AG08396 (cell line): ENCODE measurements at regions not wholly inside any gene's neighbourhood (a gene's known extent, or its start where the extent isn't known, plus 50 kb on each side); places are given as distances from the start of the nearest gene placed in this dataset.
"Not testable (repeated sequence)": the region's sequence is repeated elsewhere in the genome, so short reads cannot be mapped to it uniquely, and the experiment has no call there.

ENCODE experiments used
- DNase-seq: peaks from one replicate; pipeline ENCODE4 v3.0.0; 2012; ENCODE audit warnings: low spot score, mixed read lengths

DNA sequence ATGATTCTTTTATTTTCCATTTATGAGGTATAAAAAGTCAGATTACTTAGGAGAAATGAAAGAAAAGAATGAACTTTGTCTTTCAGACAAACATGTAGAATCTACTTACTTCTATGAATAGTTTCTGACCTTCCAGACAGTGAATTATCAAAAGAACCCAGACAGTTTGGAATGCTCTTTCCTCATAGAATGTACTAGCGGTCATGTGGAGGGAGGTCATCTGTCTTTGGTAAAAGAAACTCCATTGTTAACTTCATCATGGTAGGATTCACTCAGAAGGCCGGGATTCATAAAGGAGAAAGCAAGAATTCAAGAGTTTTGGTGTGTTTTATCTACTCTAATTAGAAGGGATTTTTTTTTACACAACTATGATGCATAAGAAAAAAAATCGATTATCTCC lies 144.8 kb upstream of the ZNF804B start:
- no peak for DNase-seq

DNA sequence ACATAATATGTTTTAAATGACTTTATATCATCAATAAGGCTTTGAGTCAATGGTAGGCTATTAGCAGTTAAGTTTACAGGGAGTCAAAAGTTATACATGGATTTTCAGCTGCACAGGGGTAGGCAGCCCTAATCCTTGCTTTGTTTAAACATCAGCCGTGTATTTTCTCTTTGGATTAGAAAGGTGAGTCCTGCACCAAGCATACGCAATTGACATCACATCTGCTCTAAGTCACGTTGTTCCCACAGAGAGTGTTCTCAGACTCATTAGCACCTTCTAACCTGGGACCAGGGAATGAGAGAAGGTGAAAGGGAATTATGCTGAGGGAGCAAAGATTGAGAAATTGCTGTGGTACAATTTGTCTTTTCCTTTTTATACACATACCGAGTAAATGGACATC lies 148.6 kb upstream of the ZNF804B start:
- no peak for DNase-seq

DNA sequence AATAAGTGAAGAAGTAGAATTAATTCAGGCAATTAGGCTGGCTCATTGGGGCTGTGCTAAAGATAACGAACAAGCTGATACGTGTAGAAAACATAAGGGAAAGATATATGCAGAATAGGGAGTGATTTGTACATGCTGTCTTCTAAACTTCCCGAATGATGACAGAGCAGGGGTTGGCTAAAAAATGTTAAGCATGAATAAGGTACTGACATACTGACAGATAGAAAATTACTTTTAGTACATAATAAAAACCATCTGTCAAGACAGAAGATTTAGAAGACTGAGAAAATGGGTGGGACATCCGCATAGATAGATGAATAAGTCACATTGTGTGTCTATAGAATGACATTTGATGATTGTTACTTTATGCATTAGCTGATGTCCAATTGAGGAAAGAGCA lies 158.8 kb upstream of the ZNF804B start:
- DNase-seq, result no peak

DNA sequence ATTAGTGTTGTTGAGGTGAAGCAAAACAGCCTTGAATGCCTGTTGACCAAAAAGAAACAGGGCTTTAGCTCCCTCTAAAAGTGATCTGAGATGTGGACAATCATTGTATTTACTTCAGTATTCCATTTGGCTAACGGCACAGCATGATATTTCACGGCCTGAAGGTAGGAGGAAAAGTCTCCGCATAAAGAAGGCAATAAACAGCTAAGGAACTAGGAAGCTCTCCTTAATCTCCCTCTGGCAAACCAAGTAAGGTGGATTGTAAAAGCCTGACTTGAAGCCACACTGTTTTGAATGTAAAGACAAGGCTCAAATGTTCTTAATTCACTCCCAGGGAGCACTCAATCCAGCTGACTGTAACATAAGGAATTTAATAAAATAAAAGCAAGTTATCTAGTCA lies 160.0 kb upstream of the ZNF804B start:
- DNase-seq, result no peak

DNA sequence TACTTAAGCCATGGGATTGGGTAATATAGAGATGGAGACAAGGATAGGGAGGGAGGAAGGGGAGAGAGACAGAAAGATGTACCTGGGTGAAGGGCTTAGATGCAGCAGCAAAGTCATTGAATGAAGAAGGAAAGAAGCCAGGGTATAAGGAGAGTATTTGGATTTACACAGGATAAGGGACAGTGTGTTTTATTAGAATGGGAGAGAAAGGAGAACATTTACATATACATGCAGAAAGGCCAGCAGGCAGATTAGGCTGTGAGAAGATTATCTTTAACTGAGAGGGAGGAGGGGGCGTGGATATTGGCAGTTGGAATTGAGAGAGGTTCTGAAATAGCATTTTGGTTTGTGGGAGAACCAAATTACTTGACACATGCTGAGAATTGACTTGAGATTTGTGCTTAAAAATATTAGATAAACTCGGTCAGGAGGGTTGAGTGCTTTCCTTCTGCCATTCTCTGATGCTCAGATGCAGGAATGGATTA lies 161.5 kb upstream of the ZNF804B start:
- DNase-seq, result no peak

DNA sequence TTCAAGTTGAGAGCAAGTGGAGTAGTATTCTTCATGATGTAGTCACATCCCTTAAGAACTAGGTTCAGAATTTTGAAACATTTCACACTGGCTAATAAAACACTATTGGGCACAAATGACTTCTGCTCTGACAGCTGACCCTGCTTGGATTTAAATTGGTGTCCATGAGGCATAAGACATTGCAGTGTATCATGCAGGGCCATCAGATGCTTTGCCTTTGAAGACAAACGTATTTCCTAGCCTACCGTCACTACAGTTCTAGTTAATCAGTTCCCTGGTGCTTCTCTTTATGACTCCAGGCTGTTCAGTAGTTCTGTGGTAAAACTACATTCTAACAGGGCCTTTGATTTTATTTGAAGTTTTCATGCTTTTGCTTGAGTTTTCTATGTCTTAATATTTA lies 168.5 kb upstream of the ZNF804B start:
- no peak for DNase-seq

DNA sequence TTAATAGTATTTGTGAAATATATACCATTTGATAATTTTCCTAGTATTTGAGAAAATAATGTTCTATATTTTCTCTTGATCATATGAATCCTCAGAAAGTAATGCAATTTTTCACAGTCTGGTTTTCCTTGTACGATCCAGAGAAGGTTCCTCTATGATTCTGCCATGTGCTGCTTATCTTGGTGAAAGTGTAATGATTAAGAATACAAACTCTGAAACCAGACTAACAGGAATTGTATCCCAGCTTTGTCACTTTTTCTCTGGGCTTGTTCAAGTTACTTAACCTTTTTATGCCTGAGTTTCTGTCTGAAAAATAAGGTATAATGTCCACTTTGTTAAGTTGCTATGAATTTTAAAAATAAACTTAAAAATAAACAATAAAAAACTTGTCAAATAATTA lies 169.6 kb upstream of the ZNF804B start:
- no peak for DNase-seq

DNA sequence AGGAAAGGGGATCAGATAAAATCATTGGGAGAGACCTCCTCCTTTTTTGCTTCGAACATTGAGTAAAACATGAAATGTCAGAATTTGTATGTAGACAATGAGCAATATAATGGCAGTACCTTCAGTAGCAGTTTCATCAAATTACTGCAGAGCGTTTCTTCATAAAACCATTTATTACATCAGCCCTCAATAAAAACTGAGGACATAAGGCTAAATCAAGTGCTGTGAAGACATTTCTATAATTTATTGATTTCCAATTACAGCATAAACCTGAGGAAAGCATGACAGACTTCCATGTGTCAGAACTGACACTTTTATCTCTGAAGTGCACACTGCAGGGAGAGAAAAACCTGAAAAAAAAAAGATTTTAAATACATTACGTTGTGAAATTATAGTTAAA lies 172.6 kb upstream of the ZNF804B start:
- no peak for DNase-seq

DNA sequence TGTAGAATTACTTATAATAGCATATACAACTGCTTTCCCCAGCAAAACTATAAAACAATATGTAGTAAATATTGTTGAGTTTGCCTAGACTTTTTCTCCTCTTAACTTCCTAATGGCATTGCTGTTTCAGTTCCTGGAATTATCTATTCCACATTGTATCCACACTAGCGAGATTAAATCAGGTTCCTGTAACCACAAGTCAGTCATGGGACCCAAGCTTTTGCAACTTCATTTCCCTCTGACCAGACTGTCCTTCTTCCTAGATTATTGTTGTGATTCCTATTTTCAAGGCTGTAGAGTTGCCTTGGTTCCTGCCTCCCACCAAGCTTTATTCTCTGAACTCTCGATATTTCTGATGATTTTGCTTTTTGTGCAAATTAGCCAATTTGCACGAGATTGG lies 173.3 kb upstream of the ZNF804B start:
- DNase-seq, result no peak

DNA sequence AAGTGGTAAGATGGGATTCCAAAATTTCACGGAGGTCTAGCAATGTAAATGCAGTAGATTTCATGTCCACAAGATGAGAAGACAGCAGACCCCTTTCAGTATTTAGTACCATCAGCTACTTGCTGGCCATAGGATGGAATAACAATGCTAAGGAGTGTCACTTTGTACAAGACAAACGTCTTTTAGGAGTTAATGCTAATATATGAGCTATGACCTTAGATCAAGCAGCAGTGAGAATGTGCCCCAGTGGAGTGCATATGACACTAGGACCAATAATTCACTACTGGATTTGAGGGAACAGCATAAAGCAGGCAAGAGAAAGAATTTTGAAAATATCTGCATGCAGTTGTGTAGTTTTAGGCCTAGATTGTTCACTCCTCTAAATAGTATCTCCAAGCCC lies 182.8 kb upstream of the ZNF804B start:
- DNase-seq, result no peak

DNA sequence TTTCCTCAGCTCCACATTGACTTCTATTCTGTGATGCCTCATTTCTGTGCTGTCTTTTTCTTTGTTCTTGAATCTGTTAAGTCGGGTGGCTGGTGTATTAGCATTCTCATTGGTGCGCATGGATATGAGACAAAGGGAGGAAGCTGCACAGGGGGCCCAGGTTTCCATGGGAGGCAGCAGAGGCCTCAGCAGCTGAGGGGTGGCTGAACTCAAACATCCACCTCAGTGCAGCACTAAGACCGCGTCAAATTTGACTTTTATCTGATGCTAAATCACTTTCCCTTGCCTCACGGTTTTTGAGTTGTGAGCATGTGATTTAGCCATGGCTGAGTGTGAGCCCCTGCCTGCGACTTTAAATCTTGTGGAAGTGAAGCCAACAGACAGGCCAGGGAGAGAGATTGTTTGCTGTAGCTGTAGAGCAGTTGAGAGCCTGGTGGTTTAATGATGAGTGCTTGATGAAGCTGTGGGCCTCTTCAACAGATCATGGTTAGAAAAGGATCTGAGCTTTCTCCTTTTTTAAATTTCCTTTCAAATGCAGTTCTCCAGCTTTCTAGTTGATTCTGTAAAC lies 193.3 kb upstream of the ZNF804B start:
- DNase-seq, result no peak

DNA sequence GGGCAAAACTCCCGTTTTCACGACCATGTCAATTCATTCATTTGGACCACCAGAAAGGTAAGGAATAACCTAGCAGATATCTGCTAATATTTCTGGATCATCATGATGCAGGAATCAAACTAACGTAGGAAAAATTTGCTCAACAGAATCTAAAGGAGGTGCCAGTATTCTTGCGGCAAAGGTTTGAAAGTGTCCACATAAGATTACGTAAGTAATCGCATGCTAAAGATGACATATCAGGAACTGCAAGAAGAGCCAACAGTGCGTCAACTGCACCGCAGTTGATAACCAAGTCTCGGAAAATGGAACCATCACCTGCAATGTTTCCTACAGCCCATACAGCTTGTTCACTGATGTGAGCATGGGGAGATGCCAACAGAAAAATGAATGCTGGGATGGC lies 194.1 kb upstream of the ZNF804B start:
- no peak for DNase-seq

DNA sequence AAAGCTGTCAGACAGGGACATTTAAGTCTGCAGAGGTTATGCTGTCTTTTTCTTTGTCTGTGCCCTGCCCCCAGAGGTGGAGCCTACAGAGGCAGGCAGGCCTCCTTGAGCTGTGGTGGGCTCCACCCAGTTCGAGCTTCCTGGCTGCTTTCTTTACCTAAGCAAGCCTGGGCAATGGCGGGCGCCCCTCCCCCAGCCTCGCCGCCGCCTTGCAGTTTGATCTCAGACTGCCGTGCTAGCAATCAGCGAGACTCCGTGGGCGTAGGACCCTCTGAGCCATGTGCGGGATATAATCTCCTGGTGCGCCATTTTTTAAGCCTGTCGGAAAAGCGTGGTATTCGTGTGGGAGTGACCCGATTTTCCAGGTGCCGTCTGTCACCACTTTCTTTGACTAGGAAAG lies 203.1 kb upstream of the ZNF804B start:
- DNase-seq, result not testable (repeated sequence)

DNA sequence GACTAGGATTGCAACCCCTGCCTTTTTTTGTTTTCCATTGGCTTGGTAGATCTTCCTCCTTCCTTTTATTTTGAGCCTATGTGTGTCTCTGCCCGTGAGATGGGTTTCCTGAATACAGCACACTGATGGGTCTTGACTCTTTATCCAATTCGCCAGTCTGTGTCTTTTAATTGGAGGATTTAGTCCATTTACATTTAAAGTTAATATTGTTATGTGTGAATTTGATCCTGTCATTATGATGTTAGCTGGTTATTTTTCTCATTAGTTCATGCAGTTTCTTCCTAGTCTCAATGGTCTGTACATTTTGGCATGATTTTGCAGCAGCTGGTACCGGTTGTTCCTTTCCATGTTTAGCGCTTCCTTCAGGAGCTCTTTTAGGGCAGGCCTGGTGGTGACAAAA lies 204.7 kb upstream of the ZNF804B start:
- DNase-seq, result not testable (repeated sequence)

DNA sequence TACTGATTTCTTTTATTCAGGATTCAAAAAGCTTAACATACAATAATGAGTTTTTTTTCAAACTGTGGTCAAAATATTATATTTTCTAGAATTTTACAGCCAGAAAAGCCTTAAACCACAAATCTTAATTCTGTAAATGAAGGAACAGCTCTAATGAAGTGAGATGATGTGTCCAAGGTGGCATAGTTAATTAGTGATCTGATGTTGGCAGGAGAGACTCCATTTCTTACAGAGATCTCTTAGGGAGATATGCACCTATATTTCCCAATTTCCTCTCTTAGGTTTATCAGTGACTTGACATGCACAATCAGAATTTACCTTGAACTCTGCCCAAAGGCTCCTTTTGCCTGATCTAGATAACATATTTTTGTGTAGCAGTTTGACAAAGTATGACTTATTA lies 211.1 kb upstream of the ZNF804B start:
- DNase-seq, result no peak

DNA sequence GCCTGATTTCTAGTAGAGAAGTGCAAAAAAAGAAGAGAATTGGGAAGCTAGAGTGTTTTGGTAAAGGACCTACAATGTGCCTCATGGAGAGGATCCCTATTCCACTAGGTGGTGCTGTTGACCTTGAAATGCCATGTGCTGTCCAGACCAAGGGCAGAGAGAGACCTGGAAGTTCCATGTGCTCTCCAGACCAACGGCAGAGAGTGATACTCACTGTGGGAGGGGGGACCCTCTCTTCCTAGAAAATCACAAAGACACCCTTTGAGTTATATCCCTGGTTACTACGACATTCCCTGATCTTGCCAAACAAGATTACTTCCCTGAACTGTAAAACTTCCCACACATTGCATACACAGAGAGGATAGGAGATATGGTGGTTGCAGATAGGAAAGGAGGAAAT lies 212.7 kb upstream of the ZNF804B start:
- DNase-seq, result no peak

DNA sequence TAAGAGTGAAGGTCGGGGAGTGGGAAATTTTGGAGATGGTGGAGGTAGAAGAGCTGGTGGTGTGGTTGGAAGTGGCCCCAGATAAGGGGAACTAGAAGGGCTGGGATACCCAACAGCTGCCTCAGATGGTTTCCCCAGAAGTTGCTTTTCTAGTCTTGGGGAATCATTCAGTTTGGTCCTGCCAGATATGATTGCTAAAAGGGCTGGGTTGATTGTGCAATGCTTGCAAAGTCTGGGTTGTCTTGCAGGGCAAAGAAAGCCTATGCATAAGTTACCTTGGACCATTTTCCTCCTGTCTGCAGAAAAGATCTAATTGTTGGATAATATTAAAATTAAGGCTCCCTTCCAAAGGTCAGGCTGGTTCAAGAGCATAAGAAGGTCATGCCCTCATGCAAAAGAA lies 213.8 kb upstream of the ZNF804B start:
- no peak for DNase-seq

DNA sequence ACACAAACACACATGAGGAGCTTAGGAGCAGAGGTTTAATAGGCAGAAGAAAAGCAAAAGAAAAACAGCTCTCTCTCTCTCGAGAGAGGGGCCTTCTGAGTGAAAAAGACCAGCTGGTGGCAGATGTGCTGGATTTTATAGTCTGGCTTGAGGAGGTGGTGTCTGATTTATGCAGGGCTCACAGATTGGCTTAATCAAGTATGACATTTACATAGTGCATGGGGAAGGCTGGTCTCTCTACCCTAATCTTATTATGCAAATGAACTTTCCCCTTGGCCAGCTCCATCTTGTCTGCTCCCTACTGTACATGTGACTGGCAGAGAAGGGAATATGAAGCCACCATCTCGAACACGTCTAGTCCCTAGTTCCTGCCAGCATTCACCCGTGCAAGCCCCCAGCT lies 219.5 kb upstream of the ZNF804B start:
- DNase-seq, result no peak

DNA sequence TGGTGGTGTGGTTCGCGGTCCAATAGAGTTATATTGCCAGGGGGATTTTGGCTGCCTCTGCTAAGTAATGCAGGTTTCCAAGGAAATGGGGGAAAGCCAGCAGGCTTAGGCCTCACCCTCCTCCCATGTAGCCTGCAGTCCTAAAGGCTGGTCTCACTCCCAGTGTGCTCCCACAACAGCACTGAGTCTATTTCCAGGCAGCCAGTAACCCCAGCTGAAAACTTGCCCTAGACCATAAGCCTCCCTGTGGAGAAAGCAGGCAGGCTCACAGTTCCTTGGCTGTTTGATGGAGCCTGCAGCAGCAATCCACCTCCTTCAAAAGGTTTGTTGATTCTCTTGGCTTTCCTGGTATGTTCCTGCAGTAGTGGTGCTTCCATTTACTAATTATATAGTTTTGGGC lies 220.0 kb upstream of the ZNF804B start:
- no peak for DNase-seq

DNA sequence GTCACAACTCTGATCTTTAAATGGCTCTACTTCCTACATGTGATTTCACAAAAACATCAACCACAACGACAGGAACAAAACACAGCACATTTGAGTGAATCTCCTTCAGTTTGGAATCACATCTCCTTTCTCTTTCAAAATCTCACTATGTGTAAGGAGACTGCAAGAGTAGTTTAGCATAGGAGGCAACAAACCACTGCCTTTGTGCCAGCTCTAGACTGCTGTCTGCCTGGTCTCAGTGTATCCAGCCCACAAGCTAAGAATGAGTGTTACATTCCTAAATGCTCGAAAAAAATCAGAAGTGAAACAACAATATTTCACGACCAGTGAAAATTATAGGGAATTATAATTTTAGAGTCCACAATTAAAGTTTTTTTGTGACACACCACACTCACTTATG lies 217.0 kb upstream of the STEAP4 start:
- DNase-seq, result no peak

DNA sequence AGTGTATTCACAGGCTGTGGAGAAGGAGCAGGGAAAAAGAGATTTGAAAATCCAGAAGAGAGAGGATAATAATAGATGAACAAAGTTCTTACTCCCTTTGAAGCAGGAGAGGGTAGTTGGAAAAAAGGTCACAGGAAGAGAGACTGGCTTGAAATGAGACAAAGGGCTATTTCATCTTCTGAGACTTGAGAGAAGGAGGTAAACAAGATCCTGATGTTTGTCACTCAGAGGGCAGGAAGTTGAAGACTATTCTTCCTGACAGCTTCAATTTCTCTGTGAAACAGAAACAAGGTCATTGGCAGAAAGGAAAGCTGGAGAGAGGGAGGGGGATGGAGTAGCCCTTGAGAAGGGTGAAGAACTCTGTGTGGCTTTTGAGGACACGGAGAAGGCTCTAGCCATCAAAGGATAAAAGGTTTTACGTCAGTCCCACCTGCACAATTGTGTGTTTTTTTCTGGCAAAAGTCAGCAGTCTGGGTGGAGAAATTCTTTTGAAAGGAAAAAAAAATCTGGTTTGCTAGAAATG lies 216.1 kb upstream of the STEAP4 start:
- no peak for DNase-seq

DNA sequence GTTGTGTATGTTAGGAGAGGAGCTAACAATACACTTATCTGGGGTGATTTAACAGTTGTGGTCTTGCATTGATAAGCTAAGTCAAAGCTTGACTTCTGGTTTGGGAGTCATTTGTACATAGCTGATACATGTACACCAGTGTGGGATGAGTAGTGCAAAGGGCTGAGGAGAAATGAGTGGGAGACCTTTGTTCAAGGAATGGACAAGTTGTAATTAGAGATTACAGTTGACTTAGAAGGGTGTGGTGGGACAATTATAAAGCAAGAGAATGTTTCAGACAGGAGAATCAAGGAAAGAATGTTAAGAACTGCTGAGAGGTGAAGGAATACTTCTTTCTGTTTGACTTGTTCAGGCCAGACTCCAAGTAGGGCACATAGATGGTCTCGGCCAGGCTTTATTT lies 209.7 kb upstream of the STEAP4 start:
- no peak for DNase-seq

DNA sequence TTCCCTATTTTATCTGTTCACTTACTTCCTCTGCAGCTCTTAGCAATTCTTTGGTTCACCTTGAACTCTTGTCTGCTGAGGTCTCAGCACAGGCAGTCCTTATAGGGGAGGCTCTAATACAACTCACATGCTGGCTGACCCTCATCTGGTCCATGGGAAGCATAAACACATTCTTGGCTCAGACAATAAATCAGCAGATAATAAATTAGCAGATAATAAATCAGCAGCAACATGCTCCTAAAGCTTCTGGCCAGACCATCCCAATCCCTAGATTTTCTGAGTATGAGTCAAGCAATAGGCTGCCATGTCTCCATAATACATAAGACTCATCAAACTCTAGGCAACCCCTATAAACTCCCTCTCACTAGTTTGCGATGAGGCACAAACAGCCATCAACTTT lies 208.6 kb upstream of the STEAP4 start:
- DNase-seq, result no peak

DNA sequence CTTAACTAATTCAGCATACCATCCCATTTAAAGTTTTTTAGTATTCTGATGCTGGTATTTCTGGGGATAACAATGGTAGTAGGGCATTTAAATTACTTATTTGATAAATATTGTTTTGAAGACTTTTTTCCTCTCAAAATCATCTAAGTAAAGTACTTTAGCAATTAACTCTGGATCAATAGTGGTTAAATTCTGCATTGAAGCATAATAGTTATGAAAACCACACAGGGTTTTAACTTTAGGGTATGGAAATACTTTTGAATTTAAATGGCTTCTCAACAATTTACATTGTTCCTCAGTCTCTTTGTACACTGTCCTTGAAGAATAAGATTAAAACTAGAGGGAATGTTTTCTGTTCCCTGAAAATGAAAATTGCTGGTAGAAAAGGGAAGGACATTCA lies 202.6 kb upstream of the STEAP4 start:
- no peak for DNase-seq

DNA sequence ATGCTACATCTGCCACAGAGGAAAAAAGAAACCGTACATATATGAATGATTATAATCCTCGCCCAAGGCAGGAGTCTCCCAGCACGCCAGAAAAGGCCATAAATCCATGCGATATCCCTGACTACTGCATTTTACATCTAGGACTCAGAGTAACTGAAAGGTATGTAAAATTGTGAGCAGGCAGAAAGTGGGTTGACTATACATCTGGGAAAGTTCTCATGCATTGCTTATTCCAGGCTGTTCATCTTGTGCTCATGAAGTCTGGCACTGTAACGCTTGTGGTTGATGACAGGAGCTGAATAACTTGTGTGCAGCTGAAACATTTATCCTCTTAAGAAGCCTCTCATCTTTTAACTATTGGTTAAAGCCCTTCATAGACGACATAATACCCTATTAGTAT lies 193.4 kb upstream of the STEAP4 start:
- no peak for DNase-seq
